Stimulated activated naive CD8-positive, alpha-beta T cell treated with anti-CD3 and anti-CD28 coated beads, Interleukin-15, Interleukin-2, amounts not matched to agents 100 ng/mL and 50 ng/mL, for 24 hours (primary cell): ENCODE measurements at regions not wholly inside any gene's neighbourhood (a gene's known extent, or its start where the extent isn't known, plus 50 kb on each side); places are given as distances from the start of the nearest gene placed in this dataset.

Experiments
- H3K27ac Mint-ChIP-seq: one replicate; pipeline ENCODE4 v1.8.0; 2021; ENCODE audit warnings: mild to moderate bottlenecking, mixed read lengths
- H3K27me3 Mint-ChIP-seq: one replicate; pipeline ENCODE4 v1.8.0; 2021; ENCODE audit warnings: mixed read lengths
- H3K36me3 Mint-ChIP-seq: one replicate; pipeline ENCODE4 v1.8.0; 2021; ENCODE audit warnings: low read depth, mixed read lengths
- H3K4me1 Mint-ChIP-seq: one replicate; pipeline ENCODE4 v1.8.0; 2021; ENCODE audit warnings: low read depth, mixed read lengths
- H3K4me3 Mint-ChIP-seq: one replicate; pipeline ENCODE4 v1.8.0; 2021; ENCODE audit warnings: mild to moderate bottlenecking, mixed read lengths
- H3K9me3 Mint-ChIP-seq: one replicate; pipeline ENCODE4 v1.8.0; 2021; ENCODE audit warnings: mixed read lengths

DNA sequence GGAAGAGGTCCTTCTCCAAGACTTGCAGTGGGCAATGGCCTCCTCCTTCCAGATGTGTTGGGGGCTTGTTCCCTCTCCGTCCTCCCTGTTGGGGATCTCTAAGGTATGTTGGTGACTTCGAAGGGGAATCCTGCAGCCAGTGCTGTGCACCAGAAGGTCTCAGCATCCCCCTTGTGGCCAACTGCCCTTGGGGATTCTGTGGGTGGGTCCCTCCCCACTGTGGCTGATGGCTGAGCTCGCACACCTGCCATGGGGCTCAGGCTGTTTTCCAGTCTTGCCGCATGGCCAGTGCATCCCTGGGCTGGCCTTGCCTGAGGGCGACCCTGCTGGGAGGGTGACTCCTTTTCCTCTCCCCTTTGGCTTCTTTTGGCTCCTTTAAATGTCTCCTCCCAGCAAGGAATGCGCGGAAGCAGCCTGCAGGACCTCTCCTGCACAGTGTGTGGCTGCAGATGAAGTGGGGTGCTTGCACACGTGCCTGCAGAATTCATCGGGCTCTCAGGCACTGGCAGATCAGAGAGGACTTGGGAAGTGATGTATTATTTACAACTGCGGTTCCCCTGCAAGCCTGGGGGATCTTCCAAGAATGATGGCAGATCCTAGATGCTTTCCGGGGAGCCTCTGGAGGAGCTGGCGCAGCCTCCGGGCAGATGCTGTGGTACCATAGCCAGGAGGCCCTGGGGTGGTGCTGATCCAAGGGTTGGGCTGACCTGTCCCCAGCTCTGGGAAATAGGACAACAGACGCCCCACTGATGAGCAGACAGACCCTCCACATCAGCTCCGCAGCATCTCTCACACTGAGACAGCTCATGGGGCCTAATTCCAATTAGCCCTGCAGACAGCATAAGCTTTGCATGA is 410.0 kb downstream of the TCERG1L start:
- no peak overlapping the region for H3K27ac Mint-ChIP-seq
- H3K36me3 Mint-ChIP-seq: no peaks in the 10 kb centered on the region
- H3K27me3 Mint-ChIP-seq: no peaks in the 10 kb centered on the region
- no peaks in the 10 kb centered on the region for H3K9me3 Mint-ChIP-seq
- H3K4me1 Mint-ChIP-seq: no peaks in the 10 kb centered on the region
- no peak overlapping the region for H3K4me3 Mint-ChIP-seq

- no peaks in the 10 kb centered on the region for H3K9me3 Mint-ChIP-seq
- no peaks in the 10 kb centered on the region for H3K36me3 Mint-ChIP-seq
- H3K27ac Mint-ChIP-seq: no peak overlapping the region
- H3K27me3 Mint-ChIP-seq: no peaks in the 10 kb centered on the region
- no peaks in the 10 kb centered on the region for H3K4me1 Mint-ChIP-seq
- H3K4me3 Mint-ChIP-seq: no peak overlapping the region
These were observed 409.1 kb downstream of the TCERG1L start for GRCh38 chr10:130902471-130902870.

- Mint-ChIP-seq H3K4me3 (no peak overlapping the region), H3K36me3 (no peaks in the 10 kb centered on the region), H3K4me1 (no peaks in the 10 kb centered on the region), H3K9me3 (no peaks in the 10 kb centered on the region), H3K27me3 (no peaks in the 10 kb centered on the region), H3K27ac (no peak overlapping the region)
These were observed 408.6 kb downstream of the TCERG1L start for GRCh38 chr10:130902929-130903328.

GRCh38 chr10:130904676-130905075 is 406.8 kb downstream of the TCERG1L start:
- H3K9me3 Mint-ChIP-seq: peaks cover under 1% of the 10 kb centered on the region
- peaks cover 1% of the 10 kb centered on the region for H3K27me3 Mint-ChIP-seq
- H3K4me3 Mint-ChIP-seq: no peak overlapping the region
- H3K36me3 Mint-ChIP-seq: no peaks in the 10 kb centered on the region
- no peaks in the 10 kb centered on the region for H3K4me1 Mint-ChIP-seq
- H3K27ac Mint-ChIP-seq: no peak overlapping the region

- Mint-ChIP-seq H3K36me3 (no peaks in the 10 kb centered on the region), H3K4me1 (no peaks in the 10 kb centered on the region), H3K27me3 (peaks cover 3% of the 10 kb centered on the region), H3K27ac (no peak overlapping the region), H3K4me3 (no peak overlapping the region), H3K9me3 (peaks cover 4% of the 10 kb centered on the region)
These were observed 406.1 kb downstream of the TCERG1L start for GRCh38 chr10:130905386-130905785.

DNA sequence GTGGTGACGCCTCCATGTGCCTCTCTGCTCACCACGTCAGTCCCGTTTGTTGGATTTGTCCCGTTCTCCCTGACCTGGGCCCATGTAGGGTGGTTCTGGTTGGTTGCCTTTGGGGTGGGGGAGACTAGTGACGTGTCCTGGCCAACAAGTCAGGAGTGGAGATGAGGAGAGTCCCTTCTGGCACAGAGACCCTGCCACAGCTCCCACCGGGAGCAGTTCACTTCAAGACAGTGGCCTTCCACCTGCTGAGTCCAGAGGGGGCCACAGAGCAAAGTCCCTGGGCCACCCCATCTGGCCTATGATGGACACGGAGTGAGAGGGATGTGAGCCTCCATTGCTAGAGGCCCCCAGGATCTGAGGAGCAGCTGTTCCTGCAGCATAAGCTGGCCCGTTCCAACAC is 405.6 kb downstream of the TCERG1L start:
- Mint-ChIP-seq H3K36me3 (no peaks in the 10 kb centered on the region), H3K9me3 (peaks cover 4% of the 10 kb centered on the region), H3K27ac (no peak overlapping the region), H3K4me1 (no peaks in the 10 kb centered on the region), H3K4me3 (no peak overlapping the region), H3K27me3 (peaks cover 3% of the 10 kb centered on the region)

DNA sequence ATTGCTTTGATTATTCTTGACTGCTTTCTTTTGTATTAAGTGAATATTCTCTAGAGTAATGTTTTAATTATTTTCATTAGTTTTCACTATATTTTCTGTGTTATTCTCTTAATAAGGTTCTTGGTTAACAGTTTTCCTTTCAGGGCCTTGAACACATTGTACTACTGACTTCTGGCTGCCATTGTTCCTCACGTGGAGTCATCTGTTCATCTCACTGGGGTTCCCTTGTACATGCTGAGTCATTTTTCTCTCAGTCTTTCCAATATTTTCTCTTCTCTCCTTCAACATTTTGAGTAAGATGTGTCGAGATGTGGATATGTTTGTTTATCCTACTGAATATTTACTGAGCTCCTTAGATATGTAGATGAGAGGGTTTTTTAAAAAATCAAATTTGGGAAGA is 400.7 kb downstream of the TCERG1L start:
- H3K36me3 Mint-ChIP-seq: no peaks in the 10 kb centered on the region
- no peak overlapping the region for H3K27ac Mint-ChIP-seq
- no peak overlapping the region for H3K4me3 Mint-ChIP-seq
- no peaks in the 10 kb centered on the region for H3K4me1 Mint-ChIP-seq
- peaks cover 3% of the 10 kb centered on the region for H3K27me3 Mint-ChIP-seq
- peaks cover 4% of the 10 kb centered on the region for H3K9me3 Mint-ChIP-seq

DNA sequence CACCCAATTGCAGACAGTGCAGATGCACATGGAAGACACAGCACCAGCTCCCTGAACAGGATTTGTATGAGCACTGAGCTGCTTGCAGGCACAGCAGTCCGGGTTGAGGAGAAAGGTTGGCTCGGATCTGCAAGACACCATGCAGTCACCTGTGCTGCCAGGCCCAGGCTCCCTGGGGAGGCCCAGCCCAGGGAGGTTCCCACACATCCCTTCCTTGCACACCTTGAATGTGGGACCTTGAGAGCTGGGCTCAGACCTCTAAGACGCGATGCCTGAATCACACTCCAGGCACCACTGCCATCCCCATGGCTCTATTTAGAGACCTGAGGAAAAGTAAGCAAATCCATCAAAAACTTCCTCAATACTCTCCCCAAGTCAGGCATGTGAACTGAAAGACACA is 397.7 kb downstream of the TCERG1L start:
- Mint-ChIP-seq H3K36me3 (no peaks in the 10 kb centered on the region), H3K27me3 (peaks cover 3% of the 10 kb centered on the region), H3K4me3 (no peak overlapping the region), H3K27ac (no peak overlapping the region), H3K9me3 (peaks cover 4% of the 10 kb centered on the region), H3K4me1 (no peaks in the 10 kb centered on the region)

- peaks cover 3% of the 10 kb centered on the region for H3K27me3 Mint-ChIP-seq
- H3K36me3 Mint-ChIP-seq: no peaks in the 10 kb centered on the region
- no peak overlapping the region for H3K4me3 Mint-ChIP-seq
- no peaks in the 10 kb centered on the region for H3K4me1 Mint-ChIP-seq
- no peak overlapping the region for H3K27ac Mint-ChIP-seq
- peaks cover 4% of the 10 kb centered on the region for H3K9me3 Mint-ChIP-seq
These were observed 397.2 kb downstream of the TCERG1L start for GRCh38 chr10:130914367-130914766.

- Mint-ChIP-seq H3K36me3 (no peaks in the 10 kb centered on the region), H3K4me1 (no peaks in the 10 kb centered on the region), H3K4me3 (no peak overlapping the region), H3K27ac (no peak overlapping the region), H3K27me3 (no peaks in the 10 kb centered on the region), H3K9me3 (no peaks in the 10 kb centered on the region)
These were observed 396.5 kb downstream of the TCERG1L start for GRCh38 chr10:130915065-130915464.

- H3K36me3 Mint-ChIP-seq: no peaks in the 10 kb centered on the region
- H3K9me3 Mint-ChIP-seq: no peaks in the 10 kb centered on the region
- no peak overlapping the region for H3K4me3 Mint-ChIP-seq
- no peaks in the 10 kb centered on the region for H3K4me1 Mint-ChIP-seq
- H3K27me3 Mint-ChIP-seq: no peaks in the 10 kb centered on the region
- no peak overlapping the region for H3K27ac Mint-ChIP-seq
These were observed 390.1 kb downstream of the TCERG1L start for GRCh38 chr10:130921461-130921860.

DNA sequence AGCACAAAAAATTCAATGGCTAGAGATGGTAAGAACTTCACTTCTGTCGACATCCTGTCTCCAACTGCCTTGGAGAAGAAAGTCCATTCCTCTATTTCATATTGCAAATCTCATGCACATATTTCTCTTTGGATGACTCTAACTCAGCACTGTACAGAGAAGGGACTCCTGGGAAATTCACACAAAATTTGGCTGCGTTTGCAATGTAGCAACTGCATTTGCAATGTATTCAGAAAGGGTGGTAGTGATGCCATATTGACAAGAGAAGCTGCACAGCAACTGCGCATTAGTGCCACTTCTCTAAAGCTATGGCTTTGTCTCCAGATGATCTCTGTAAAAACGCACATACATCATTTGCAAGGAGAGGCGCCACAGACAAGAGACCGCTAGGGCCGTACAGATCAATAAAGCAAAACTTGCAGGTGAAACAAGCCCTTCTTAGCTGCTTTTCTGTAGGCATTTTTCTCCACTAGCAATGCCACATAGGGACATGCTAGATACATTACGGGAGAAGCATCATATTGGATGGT is 389.5 kb downstream of the TCERG1L start:
- H3K4me1 Mint-ChIP-seq: no peaks in the 10 kb centered on the region
- no peaks in the 10 kb centered on the region for H3K36me3 Mint-ChIP-seq
- H3K27ac Mint-ChIP-seq: no peak overlapping the region
- no peaks in the 10 kb centered on the region for H3K27me3 Mint-ChIP-seq
- no peaks in the 10 kb centered on the region for H3K9me3 Mint-ChIP-seq
- H3K4me3 Mint-ChIP-seq: no peak overlapping the region

GRCh38 chr10:130923596-130923995 is 387.9 kb downstream of the TCERG1L start:
- H3K9me3 Mint-ChIP-seq: no peaks in the 10 kb centered on the region
- no peaks in the 10 kb centered on the region for H3K4me1 Mint-ChIP-seq
- no peaks in the 10 kb centered on the region for H3K36me3 Mint-ChIP-seq
- H3K27ac Mint-ChIP-seq: no peak overlapping the region
- H3K4me3 Mint-ChIP-seq: no peak overlapping the region
- peaks cover 3% of the 10 kb centered on the region for H3K27me3 Mint-ChIP-seq

- Mint-ChIP-seq H3K4me1 (no peaks in the 10 kb centered on the region), H3K4me3 (no peak overlapping the region), H3K27me3 (peaks cover 3% of the 10 kb centered on the region), H3K36me3 (no peaks in the 10 kb centered on the region), H3K9me3 (no peaks in the 10 kb centered on the region), H3K27ac (no peak overlapping the region)
These were observed 387.2 kb downstream of the TCERG1L start for GRCh38 chr10:130924138-130924819.

- H3K27ac Mint-ChIP-seq: no peak overlapping the region
- no peaks in the 10 kb centered on the region for H3K9me3 Mint-ChIP-seq
- no peak overlapping the region for H3K4me3 Mint-ChIP-seq
- no peaks in the 10 kb centered on the region for H3K4me1 Mint-ChIP-seq
- peaks cover 3% of the 10 kb centered on the region for H3K27me3 Mint-ChIP-seq
- no peaks in the 10 kb centered on the region for H3K36me3 Mint-ChIP-seq
These were observed 385.1 kb downstream of the TCERG1L start for GRCh38 chr10:130926442-130926841.
